Head of caudate nucleus (tissue), 42 donors: ENCODE measurements at regions not wholly inside any gene's neighbourhood (a gene's known extent, or its start where the extent isn't known, plus 50 kb on each side); places are given as distances from the start of the nearest gene placed in this dataset.

Experiments
- DNase-seq, 42 donors: peaks; one replicate each; pipeline versions ENCODE4 v3.0.0 to v3.0.0-alpha.2; 2020 to 2021; ENCODE audit warnings: mixed read lengths in 7 of 42
- intact Hi-C: fragments of 100-400 bp; cut with DNase I; formaldehyde crosslinking; loops from one replicate; pipeline ENCODE4 v1.15.0; 2022

DNA sequence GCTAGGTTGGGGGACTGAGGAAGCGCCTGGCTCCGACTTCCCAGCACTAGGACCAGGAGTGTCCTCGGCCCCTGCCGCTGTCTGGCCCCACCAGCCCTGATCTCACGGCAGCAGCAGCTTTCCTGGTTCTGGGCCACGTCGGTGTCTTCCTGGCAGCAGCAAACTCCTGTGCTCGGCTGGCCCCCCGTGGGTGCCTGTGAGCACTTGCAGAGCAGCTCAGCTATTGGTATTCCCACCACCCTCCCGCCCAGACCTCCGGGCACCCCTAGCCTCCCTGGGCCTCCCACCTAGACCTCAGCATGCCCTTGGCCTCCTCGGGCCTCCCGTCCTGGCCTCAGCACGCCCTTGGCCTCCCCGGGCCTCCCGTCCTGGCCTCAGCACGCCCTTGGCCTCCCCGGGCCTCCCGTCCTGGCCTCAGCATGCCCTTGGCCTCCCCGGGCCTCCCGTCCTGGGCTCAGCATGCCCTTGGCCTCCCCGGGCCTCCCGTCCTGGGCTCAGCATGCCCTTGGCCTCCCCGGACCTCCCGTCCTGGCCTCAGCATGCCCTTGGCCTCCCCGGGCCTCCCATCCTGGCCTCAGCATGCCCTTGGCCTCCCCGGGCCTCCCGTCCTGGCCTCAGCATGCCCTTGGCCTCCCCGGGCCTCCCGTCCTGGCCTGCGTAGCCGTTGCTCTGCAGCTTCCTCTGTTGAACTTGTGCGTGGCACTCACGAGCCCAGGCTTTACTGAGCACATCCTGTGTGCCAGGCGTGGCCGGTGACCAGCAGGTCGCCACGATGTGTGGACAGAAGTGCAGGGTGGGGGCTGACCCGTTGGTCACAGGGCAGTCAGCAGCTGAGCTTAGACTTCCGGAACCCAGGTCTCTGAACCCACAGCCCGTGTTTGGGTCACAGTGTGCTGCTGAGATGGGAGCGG lies 51.8 kb upstream of the ACSF3 start:
- DNase-seq, result peak in 2 of 42 donors; percentile 1 to 2
- intact Hi-C loops, result loop anchor here (10.0 kb wide), 1 partner anchor 97 kb away; no protein-coding TSS in a partner anchor

DNA sequence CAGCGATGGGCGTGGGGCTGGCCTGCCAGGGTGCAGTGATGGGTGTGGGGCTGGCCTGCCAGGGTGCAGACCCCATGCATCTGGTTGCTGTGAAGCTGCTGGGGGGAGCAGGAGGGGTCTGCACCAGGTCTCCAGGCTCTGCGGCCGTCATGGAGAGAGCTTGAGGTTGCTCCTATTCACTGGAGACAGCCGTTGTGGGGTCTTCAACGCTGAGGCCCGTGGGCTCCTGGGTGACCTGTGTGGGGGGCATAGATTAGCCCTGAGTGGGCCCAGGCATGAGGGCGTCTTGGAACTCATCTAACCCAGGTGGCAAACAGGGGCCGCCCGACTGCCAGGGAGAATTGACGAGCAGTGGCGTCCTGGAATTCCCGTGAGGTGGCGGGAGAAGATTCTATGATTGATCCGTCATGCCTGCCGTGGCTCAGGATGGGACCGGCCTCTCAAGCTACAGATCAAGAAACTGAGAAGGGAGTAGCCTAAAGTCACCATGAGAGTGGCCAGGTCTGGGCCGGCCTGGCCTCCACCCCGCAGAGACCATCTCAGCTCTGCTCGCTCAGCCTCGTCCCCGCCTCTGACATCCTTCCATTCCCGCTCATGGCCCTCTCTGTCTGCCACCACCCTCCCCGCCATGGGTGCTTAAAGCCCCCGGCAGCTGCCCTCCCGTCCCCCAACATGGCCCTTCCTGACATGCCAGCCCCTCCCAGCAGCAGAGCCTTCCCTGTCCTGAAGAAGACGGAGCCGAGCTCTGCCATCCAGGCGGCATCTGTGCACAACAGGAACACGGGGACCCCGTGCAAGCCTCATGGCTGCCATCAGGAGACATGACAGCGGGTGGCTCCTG lies 50.7 kb upstream of the ACSF3 start:
- intact Hi-C loops, result loop anchor here (10.0 kb wide), 1 partner anchor 98 kb away; no protein-coding TSS in a partner anchor
- peak in 2 of 42 donors; percentile 1 to 2 for DNase-seq

DNA sequence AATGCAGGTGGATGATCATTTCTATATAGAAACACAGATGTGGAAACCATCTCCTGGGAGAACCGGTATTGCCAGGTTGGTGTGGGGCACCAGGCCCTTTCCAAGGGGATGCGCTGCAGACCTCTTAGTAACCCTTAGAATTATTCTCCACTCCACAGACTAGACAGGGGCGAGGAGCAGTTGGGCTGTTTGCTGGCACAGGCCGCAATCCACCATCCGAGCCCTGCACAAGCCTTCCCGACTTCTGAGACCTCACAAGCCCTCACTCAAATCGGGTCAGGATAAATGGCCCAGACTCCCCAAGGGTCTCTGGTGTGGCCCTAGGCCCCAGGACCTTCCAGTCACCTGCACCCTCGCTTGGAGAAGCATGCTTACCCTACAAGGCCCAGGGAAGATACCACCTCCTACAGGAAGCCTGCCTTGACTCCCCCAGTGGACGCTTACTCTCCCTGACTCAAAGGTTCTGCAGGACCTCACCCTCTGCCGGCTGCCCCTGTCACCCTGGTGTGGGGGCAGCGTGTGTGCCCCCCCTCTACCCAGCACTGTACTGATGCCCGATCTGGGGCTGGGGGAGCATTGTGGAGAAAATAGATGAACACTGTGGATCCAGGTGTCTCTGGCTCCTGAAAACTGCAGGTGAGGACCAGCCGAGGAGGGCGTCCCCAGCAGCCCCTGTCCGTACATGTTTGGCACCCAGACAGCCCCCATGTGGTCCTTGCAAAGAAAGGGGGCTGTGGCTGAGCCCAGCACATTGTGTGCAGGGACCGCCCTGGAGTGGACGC lies 49.8 kb upstream of the ACSF3 start:
- peak in 2 of 42 donors; percentile 1 to 2 for DNase-seq
- intact Hi-C loops, result loop anchor here (10.0 kb wide), 1 partner anchor 99 kb away; no protein-coding TSS in a partner anchor
